OCI-LY3 (cell line): ENCODE measurements at regions not wholly inside any gene's neighbourhood (a gene's known extent, or its start where the extent isn't known, plus 50 kb on each side); places are given as distances from the start of the nearest gene placed in this dataset.

Experiments used
- H2AFZ ChIP-seq: fragments of 200-600, 300-600 bp; shearing (Covaris generic); 2 replicates; pipeline ENCODE4 v1.6.0; 2014; ENCODE audit warnings: antibody characterized with exemption, low read depth, low read length
- H3K27ac ChIP-seq: fragments of 200-600, 300-600 bp; sonication (generic); 2 replicates; pipeline ENCODE4 v1.5.1; 2014; ENCODE audit warnings: mild to moderate bottlenecking, low read length, moderate library complexity, mixed read lengths
- H3K27me3 ChIP-seq: fragments of 200-600, 300-600 bp; sonication (generic); 2 replicates; pipeline ENCODE4 v1.6.1; 2014; ENCODE audit warnings: low read depth, low read length, mixed read lengths
- H3K36me3 ChIP-seq: fragments of 200-600, 300-600 bp; sonication (generic); replicated peaks from 2 replicates; pipeline ENCODE3; 2014; ENCODE audit warnings: low read depth, low read length, mixed read lengths
- H3K4me1 ChIP-seq: fragments of 300-600, 200-600 bp; sonication (generic); 2 replicates; pipeline ENCODE4 v1.6.1; 2014; ENCODE audit warnings: low read length, mixed read lengths
- H3K4me2 ChIP-seq: fragments of 200-600, 300-600 bp; sonication (generic); 2 replicates; pipeline ENCODE4 v1.6.1; 2014; ENCODE audit warnings: low read length, mixed read lengths
- H3K4me3 ChIP-seq: fragments of 300-600, 200-600 bp; sonication (generic); 2 replicates; pipeline ENCODE4 v1.5.1; 2014; ENCODE audit warnings: antibody characterized with exemption, mild to moderate bottlenecking, low read length, moderate library complexity
- H3K79me2 ChIP-seq: fragments of 300-600, 200-600 bp; shearing (Covaris generic); 2 replicates; pipeline ENCODE4 v1.6.1; 2014; ENCODE audit warnings: mild to moderate bottlenecking, low read length, mixed read lengths
- H3K9ac ChIP-seq: fragments of 300-600, 200-600 bp; shearing (Covaris generic); 2 replicates; pipeline ENCODE4 v1.6.0; 2014; ENCODE audit warnings: mild to moderate bottlenecking, low read length, moderate library complexity
- H3K9me3 ChIP-seq: fragments of 200-600, 300-600 bp; shearing (Covaris generic); 2 replicates; pipeline ENCODE4 v1.6.1; 2014; ENCODE audit warnings: low read length, mixed read lengths; ENCODE audit not compliant: insufficient read depth
- H4K20me1 ChIP-seq: fragments of 200-600, 300-600 bp; sonication (generic); 2 replicates; pipeline ENCODE4 v1.6.1; 2016; ENCODE audit warnings: low read length, mixed read lengths; ENCODE audit not compliant: insufficient read depth
- EZH2phosphoT487 ChIP-seq: fragments of 200-600 bp; shearing (Covaris generic); IDR thresholded peaks from 2 replicates; pipeline ENCODE4 v1.6.1; 2018; ENCODE audit warnings: antibody characterized with exemption, mixed run types, low read depth
- TF ChIP-seq, protein P1 (sequence below): fragments of 200-600, 300-600 bp; sonication (generic); IDR thresholded peaks from 2 replicates; pipeline ENCODE4 v1.5.1; 2014; ENCODE audit warnings: antibody characterized with exemption, low read length, low read depth

- TF ChIP-seq, protein P1, sequence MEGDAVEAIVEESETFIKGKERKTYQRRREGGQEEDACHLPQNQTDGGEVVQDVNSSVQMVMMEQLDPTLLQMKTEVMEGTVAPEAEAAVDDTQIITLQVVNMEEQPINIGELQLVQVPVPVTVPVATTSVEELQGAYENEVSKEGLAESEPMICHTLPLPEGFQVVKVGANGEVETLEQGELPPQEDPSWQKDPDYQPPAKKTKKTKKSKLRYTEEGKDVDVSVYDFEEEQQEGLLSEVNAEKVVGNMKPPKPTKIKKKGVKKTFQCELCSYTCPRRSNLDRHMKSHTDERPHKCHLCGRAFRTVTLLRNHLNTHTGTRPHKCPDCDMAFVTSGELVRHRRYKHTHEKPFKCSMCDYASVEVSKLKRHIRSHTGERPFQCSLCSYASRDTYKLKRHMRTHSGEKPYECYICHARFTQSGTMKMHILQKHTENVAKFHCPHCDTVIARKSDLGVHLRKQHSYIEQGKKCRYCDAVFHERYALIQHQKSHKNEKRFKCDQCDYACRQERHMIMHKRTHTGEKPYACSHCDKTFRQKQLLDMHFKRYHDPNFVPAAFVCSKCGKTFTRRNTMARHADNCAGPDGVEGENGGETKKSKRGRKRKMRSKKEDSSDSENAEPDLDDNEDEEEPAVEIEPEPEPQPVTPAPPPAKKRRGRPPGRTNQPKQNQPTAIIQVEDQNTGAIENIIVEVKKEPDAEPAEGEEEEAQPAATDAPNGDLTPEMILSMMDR, result no peak
- no peak for TF ChIP-seq EZH2phosphoT487
- H4K20me1 ChIP-seq, result no peaks in the 10 kb centered on the region
- no peaks in the 10 kb centered on the region for H3K36me3 ChIP-seq
- H3K9me3 ChIP-seq, result no peaks in the 10 kb centered on the region
- H3K4me3 ChIP-seq, result no peak overlapping the region
- no peak overlapping the region for H2AFZ ChIP-seq
- H3K9ac ChIP-seq, result no peak overlapping the region
- no peaks in the 10 kb centered on the region for H3K4me1 ChIP-seq
- H3K79me2 ChIP-seq, result no peaks in the 10 kb centered on the region
- H3K27ac ChIP-seq, result no peak overlapping the region
- no peak overlapping the region for H3K4me2 ChIP-seq
- H3K27me3 ChIP-seq, result no peaks in the 10 kb centered on the region; the same call in 1 of the 2 replicates
These were observed 154.8 kb upstream of the LRIG1 start for GRCh38 chr3:66655671-66656070.

DNA sequence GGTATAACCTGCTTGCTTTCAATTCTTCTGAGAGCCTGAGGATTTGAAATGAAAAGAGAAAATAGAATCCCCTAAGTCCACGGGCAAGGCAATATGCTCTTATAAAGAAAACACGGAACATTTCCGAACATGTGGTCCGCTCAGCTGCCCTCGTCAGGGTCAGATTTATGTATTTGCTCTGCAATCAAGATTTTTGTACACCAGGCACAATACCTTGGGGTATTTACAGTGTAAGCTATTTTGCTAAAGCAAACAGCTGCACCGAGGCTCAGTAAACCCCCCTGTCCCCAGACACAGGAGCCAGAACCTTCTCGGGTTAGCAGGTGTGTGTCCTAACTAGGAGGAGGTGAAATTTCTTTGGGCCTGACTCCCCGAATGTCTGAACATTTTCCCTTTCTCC lies 155.8 kb upstream of the LRIG1 start:
- no peak overlapping the region for H2AFZ ChIP-seq

GRCh38 chr3:66659056-66659455 lies 158.2 kb upstream of the LRIG1 start:
- TF ChIP-seq, protein P1, result no peak
- no peak for TF ChIP-seq EZH2phosphoT487
- H3K9me3 ChIP-seq, result no peaks in the 10 kb centered on the region
- H4K20me1 ChIP-seq, result no peaks in the 10 kb centered on the region
- H3K4me3 ChIP-seq, result no peak overlapping the region
- H3K79me2 ChIP-seq, result no peaks in the 10 kb centered on the region
- no peak overlapping the region for H3K9ac ChIP-seq
- H3K4me1 ChIP-seq, result no peaks in the 10 kb centered on the region
- no peak overlapping the region for H3K27ac ChIP-seq
- H3K27me3 ChIP-seq, result no peaks in the 10 kb centered on the region
- no peak overlapping the region for H2AFZ ChIP-seq
- H3K36me3 ChIP-seq, result no peaks in the 10 kb centered on the region
- H3K4me2 ChIP-seq, result no peak overlapping the region

More for the DNA sequence above, 155.8 kb upstream of the LRIG1 start:
- Histone ChIP-seq H3K9ac (no peak overlapping the region), H3K36me3 (no peaks in the 10 kb centered on the region), H3K9me3 (no peaks in the 10 kb centered on the region), H3K27ac (no peak overlapping the region), H3K4me2 (no peak overlapping the region), H3K4me1 (no peaks in the 10 kb centered on the region), H4K20me1 (no peaks in the 10 kb centered on the region), H3K27me3 (no peaks in the 10 kb centered on the region; the same call in 1 of the 2 replicates), H3K79me2 (no peaks in the 10 kb centered on the region), H3K4me3 (no peak overlapping the region)
- TF ChIP-seq EZH2phosphoT487, result no peak
- TF ChIP-seq, protein P1, result no peak

GRCh38 chr3:66661628-66662027 lies 160.8 kb upstream of the LRIG1 start:
- H3K4me2 ChIP-seq, result no peak overlapping the region
- no peak overlapping the region for H3K27ac ChIP-seq
- no peaks in the 10 kb centered on the region for H3K79me2 ChIP-seq
- no peaks in the 10 kb centered on the region for H3K36me3 ChIP-seq
- no peak overlapping the region for H3K4me3 ChIP-seq
- TF ChIP-seq, protein P1, result no peak
- no peak for TF ChIP-seq EZH2phosphoT487
- no peaks in the 10 kb centered on the region for H4K20me1 ChIP-seq
- no peak overlapping the region for H2AFZ ChIP-seq
- H3K27me3 ChIP-seq, result no peaks in the 10 kb centered on the region
- H3K4me1 ChIP-seq, result no peaks in the 10 kb centered on the region
- no peaks in the 10 kb centered on the region for H3K9me3 ChIP-seq
- H3K9ac ChIP-seq, result no peak overlapping the region
